NCI-H2029 (cell line): ENCODE measurements at regions not wholly inside any gene's neighbourhood (a gene's known extent, or its start where the extent isn't known, plus 50 kb on each side); places are given as distances from the start of the nearest gene placed in this dataset.

ENCODE experiments used
- DNase-seq: peaks from one replicate; lab custom pipeline; 2025; lab: John Stamatoyannopoulos, UW

DNA sequence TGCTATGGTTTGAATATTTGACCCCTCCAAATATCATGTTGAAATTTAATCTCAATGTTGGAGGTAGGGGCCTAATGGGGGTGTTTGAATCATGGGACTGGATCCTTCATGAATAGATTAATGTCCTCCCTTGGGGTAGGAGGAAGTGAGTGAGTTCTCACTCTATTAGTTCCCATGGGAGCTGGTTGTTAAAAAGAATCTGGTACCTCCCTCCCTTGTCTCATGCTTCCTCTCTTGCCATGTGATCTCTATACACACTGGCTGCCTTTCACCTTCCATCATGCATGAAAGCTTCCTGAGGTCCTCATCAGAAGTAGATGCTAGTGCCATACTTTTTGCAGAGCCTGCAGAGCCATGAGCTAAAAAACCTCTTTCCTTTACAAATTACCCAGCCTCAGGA, 177.7 kb upstream of the MCTP2 start:
- no peak for DNase-seq

DNA sequence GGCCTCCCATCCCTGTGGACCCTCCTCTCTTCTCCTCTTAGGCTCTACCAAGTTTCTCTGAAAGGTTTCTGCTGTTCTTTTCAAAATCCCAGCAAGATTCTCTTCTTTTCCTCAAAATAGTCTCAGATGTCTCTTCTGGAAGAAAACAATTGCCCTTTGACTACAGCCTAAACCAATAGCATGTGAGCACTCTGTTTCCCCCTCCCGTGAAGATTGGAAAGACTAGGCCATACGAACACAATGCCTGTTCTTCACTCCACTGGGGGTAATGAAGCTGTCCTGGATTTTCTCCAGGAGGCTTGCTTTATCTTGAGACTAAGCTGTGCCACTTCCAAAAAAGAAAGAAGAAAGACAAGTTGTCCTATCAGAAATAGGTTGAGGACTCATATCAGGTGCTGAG, 178.7 kb upstream of the MCTP2 start:
- DNase-seq = no peak

DNA sequence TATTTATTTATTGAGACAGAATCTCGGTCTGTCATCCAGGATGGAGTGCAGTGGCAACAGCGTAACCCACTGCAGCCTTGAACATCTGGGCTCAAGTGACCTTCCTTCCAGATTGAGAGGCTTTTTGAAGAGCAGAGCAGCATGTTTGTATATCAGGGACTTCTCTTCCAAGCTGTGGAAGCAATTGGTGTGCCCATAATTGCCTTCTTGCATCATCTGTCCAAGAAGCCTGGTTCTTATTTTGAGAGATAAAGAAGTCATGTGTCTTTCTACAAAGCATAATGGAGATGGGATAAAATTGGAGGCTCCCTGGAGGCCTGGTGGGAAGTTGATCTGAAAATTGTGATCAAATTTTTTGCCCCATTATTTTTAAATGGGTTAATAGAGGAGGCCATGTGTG, 183.8 kb upstream of the MCTP2 start:
- DNase-seq = no peak

DNA sequence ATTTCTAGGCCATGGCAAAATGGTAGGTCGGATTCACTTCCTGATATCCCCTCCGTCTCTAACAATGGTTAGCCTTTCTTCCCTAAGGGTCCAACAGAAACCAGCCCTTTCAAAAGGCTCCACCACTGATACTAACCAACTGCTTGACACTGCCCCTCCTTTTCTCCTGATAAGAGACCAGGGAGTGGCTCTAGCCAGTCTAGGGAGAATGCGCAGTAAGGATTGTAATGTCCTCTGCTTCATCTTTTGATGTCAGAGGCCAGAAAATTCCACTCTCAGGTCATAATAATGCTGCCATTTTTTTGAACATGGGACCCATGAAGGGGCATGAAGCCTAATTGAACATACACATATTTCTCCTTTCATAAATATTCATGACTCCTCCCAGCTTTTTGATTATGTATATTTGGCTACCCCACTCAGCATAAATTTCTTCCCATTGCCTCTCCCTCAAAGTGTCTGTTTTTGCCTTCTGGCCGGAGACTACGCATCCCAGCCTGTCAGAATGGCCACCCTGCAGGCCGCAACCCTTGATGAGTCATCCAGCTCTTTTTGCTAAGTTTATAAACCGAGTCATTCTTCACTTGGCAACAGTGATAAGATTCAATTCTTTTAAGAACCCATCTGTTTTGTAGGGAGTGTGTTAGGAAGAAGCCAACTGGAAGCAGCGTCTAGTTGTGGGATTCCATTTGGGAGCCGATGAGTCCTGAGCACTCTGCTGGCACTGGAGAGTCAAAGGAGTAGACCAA, 189.0 kb upstream of the MCTP2 start:
- no peak for DNase-seq

DNA sequence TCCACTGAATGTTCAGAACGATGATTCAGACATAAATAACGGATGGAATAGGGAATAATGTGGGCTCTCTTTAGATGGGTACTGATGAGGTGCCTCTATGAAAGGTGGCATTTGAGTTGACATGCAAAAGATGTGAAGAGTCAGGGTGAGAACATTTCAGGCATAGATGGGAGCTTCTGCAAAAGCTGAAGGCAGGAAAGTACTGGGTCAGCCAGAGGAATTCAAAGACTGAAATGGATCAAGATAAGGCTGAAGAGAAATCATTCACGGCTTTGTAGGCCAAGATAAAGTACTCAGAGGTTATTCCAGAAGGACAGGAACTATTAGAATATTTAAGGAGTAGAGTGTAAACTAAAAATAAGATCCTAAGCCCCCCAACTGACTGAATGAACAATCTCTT, 189.6 kb upstream of the MCTP2 start:
- DNase-seq = no peak

DNA sequence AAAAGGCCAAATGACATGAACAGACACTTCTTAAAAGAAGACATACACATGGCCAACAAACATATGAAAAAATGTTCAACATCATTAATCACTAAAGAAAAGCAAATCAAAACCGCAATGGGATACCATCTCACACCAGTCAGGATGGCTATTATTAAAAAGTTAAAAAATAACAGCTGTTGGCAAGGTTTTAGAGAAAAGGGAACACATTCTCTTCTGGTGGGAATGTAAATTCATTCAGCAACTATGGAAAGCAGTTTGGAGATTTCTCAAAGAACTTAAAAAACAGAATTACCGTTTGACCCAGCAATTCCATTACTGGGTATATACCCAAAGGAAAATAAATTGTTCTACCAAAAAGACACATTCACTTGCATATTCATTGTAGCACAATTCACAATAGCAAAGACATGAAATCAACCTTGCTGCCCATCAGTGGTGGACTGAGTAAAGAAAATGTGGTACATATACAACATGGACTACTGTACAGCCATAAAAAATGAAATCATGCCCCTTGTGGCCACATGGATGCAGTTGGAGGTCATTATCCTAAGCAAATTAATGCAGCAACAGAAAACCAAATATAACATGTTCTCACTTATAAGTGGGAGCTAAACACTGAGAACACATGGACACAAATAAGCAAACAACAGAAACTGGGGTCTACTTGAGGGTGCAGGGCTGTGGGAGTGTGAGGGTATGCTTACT, 190.7 kb upstream of the MCTP2 start:
- DNase-seq = no peak

DNA sequence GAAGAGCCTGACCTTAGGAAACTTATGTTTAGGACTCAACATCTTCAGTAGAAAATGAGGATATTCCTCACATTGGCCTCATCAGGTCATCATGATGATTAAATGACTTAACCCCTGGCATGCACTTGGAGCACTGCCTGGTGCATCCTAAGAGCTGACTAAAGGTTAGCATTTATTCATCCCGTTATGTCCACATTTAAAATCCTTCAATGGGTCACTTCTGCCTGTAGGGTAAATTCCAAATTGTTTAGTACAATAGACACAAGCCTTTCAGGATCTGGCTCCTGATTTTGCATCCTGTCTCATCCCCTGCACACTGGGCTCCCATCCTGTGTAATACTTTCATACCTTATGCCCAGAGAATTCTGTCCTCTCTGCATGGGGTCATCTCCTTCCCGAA, 195.2 kb upstream of the MCTP2 start:
- no peak for DNase-seq

DNA sequence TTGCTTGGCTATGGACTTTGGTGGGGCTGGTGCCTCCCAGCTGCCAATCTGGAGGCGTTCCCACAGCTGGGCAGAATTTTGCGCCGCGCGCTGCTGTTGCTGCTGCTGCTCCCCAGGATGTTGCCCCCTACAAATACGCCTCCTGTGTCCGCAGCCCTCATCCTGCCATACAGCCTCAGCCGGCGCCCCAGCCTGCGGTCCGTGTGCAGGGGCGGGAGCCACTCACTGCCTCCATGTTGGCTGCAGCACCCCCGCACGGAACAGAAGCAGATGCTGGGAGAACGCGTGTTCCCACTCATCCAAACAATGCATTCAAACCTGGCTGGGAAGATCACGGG, 197.7 kb upstream of the MCTP2 start:
- DNase-seq = no peak

DNA sequence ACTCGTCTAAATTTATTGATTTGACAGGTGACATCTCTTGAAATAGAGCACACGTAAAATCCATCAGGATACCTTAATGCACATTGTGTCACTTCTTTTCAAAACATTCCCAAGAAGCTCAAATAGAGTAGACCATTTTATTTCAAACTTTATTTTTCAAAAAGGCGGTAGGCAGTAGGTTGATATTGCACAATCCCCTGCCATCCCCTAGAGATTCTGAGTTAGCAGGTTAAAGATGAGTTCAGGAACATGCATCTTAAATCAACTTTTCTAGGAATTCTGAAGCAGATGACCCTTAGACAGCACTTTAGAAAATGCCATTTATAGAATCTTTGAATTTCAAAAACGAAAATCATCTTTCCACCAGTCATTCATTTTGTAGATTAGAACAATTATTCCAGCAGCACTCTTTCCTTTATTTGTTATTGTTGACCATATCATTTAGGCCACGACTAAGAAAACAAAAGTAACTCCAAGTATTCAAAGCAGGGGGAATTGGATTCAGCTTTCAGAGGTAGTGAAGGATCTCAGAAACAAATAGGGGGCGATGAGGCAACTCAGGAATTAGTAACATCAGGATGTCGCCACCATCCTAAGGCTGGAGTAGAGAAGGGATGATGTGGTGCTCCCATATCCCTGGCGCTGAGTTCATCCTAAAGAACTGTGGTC, 198.2 kb upstream of the MCTP2 start:
- no peak for DNase-seq

DNA sequence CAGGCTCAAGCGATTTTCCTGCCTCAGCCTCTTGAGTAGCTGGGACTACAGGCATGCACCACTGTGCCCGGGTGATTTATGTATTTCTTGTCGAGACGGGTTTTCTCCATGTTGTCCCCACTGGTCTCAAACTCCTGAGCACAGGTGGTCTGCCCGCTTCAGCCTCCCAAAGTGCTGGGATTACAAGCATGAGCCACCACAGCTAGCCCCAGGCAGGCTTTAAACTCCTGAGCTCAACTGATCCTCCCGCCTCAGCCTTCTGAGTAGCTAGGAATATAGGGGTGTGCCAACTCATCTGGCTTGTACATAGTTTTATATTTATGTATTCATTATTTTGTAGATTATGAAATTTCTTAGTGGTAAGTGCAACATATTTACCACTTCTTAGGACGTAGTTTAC, 198.8 kb upstream of the MCTP2 start:
- no peak for DNase-seq

DNA sequence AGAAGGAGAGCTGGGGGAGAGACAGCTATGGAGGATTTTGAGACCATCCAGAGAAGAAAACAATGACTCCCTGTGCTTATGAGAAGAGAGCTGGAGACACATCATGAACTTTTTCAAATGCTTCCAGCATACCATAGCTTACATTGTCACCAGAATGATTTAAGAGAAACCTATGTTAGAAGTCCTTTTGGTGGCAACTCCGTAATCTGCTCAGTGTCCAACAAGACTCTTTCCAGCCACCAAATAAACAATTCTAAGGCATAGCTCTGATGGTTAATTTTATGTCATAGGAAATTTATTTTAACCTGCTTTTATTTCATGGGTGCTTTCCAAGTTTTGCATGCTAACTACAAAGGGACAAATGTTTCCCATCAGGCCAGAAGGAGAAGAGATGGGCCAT, 200.3 kb upstream of the MCTP2 start:
- DNase-seq = no peak

DNA sequence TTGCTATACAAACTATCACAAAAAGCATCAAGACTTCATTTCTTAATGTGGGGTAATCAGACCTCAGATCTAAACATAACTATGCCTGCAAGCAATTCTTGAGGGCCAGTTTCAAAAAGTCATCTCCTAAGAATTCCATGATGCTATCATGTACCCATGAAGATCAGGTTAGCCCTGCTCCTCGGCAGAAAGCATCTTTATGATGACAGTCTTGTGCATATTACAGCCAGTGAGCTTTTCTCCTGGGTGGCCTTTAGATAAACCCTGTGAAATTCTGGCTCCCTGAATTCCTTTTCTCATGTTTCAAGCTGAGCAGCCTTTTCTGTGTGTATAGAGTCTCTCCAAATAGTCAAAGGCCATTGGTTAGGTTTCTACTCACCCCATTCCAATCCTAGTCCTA, 201.9 kb upstream of the MCTP2 start:
- DNase-seq = no peak

DNA sequence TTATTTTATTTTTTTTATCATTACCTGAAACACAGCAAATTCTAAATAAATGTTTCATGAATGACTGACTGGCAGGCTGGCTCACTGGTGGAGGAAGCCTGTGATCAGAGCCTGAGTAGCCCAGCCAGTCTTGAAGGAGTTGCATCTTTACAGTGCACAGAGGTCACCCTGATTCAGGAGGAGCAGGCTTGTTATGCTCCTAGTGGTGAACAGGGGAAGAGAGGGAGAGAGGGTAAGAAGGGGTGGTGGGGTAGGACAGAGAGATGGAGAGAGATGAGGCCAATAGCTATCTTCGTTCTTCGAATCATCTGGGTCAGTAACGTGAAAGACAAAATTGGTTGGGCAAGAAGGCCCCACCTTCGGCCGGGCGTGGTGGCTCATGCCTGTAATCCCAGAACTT, 202.6 kb upstream of the MCTP2 start:
- DNase-seq = no peak

DNA sequence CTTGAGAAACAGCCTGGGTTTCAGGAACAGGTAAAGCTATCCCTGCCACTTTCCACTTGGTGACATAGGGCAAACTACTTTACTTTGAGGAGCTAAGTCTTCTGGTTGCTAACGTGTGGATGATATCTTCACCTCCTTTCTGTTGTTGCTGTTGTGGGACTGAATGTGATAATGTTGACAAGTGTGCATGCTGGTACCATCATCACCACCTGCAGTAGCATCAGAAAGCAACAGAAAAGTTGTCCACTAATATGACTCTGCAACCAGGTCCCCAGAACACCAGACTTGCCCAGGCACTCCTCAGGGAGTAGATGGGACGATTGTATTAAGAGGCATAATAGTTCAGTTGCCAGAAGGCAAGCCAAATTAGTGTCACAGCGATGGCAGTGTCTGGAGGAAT, 203.2 kb upstream of the MCTP2 start:
- no peak for DNase-seq

DNA sequence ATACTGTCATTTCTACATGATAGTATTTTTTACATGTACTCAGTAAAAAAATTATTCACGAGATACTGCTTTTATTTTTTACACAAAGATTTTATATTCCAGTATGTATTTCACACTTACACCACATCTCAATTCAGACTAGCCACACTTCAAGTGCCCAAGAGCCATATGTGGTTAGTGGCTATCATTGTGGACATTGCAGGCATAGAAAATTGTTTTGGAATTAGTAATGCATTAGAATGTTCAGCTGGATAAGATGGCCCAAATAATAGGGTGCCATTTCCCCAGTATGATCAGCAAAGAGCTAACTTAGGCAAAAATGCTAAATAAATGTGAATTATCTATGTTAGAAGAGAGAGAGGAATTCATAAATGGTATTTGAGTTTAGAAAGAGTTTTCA, 203.8 kb upstream of the MCTP2 start:
- DNase-seq = no peak

DNA sequence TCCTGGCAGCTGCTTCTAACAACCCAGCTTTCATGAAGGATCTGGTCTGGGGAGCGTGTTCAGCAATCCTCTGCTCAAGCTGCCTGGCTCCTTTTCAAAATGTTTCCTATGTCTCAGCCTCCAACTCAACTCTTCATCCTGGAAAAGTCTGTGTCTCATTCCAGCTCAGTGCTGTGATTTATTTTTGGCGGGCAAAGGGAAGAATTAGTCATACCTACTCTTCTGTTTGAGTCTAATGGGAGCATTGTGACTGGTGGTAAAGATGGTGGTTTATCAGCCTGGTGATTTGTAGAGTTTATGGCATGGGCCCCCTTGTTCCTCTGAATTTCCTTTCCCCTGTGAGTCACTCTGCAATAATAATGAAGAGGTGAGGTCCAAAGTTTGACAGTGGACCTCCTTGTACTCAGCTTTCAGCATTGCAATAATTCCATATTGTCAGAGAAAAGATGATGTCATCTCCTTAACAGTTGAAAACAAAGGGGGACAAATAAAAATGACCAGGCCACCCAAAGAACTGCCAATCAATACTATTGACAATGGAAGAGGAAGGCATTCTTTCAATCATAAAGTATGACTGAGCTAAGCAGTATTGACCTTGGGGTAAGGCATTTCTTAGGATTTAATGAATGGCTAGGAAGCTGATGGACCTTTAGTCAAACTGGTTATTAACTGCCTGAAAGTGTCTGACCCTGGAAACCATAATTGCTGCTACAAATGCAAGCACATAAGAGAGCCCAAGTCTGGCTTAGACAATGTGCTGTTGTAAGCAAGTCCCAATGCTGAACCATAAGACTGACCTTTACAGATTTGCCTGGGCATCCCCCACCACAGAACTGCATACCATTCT, 204.7 kb upstream of the MCTP2 start:
- no peak for DNase-seq

DNA sequence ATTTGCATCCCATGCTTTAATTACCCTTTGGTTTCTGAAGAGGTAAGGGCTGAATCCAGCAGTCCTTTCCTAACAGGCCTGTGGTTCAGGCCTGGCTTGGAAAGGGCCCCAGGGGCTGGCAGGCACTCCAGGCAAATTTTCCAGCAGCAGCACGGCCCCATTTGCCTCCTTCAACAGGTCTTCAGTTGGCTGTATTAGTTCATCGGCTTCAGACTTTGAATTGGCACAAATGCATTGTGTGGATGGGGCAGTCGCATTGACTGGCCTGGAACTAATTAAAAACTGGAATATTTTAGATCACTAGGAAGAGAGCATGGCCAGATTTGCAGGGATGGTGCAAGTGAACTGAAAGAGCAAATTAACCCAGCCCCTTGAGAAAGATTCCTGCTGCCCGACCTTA, 207.8 kb upstream of the MCTP2 start:
- DNase-seq = no peak

DNA sequence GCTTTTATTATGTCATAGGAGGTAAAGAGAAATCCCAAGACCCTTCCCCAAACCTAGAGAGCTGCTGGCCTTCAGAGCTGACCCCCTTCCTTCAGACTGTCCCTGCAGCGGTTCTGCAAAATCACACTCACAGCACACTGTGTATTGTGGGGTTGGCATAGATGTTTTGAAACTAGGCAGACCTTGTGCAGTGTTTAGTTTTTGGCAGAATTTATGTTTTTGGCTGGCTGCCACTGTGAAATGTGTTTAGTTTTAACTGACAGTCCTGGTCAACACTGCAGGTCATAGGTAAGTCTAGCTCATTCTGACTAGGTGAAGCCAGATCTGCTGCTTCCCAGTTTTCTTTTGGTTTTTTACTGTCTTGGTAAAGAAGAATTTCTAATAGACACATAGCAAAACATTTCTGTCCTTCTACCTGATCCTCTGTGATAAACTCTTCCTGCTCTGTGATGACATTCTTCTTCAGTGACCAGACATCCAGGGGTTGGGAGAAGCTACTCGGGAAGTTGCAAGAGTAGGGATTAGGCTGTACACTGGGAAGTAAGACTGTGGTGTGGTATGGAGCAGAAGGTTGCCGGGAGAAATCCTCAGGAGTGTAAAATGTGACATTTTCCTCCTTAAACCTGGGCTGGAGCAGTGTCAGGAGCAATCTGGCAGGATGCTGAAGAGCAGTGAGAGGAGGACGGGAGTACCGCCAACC, 209.6 kb upstream of the MCTP2 start:
- DNase-seq = no peak

DNA sequence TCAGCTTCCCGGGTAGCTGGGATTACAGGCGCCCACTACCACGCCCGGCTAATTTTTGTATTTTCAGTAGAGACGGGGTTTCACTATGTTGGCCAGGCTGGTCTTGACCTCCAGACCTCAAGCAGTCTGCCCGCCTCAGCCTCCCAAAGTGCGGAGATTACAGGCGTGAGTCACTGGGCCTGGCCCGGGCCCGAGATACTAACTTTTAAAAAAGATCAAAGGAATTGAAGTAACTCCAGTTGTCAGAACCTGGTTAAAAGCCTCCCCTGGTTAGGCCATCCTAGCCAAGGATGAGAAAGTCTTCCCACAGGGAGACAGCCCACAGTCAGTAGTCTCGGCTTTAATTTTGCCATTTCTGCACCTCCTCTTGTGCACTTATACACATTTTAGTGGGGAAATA, 212.3 kb upstream of the MCTP2 start:
- DNase-seq = no peak

DNA sequence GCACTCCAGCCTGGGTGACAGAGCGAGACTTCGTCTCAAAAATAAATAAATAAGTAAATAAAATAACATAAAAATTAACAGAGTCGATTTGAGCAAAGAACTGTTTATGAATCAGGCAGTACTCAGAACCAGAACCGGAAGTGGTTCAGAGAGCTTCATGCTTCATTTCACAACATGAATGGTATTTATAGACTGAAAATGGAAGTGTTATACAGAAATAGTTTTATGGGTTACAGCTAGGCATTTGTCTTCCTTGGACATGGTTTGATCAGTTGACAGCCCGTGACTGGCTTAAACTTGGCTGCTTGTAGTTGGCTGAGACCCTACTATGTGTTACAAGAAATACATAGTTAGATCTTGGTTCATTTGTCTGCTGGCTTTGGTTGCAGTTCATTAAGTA, 216.0 kb upstream of the MCTP2 start:
- no peak for DNase-seq

DNA sequence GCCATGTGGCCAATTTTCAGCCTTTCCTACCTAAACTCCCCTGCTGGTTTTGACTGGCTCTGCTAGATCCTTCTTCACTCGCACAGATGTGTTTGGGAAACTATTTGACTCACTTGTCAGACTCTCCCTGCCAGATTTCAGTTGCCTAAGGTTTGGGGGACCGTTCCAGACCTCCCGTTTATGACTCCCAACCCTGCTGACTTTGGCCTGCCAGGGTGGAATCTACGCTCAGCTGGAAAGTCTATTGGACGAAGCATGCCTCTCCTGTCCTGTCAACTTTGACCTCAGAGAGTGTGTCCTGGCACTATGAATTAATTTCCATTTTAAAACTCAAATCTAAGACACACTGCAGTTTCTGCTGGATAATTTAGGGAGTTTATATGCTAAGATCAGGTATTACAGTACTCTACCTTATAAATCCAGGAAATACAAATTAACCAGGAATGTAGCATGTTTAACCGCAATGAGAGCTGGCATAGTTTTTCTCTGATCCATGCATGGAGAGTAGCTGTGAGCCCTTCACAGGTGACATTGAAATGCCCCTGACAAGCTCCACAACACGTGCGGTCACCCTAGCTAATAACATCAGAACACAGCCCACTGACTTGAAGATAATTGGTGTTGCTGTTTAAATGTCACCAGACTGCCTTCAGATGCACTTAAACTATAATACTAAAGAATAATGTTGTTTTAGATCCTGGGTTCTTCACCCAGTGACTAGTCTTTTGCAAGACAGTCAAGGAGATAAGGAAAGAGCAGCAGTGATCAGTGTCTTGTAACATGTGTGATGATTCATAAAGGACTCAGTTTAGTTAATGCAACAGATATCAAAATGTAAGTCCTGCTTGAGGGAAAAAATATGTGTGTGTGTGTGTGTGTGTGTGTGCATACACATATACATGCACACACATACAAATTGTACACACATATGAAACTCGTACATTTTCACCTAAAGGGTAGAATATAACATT, 223.0 kb upstream of the MCTP2 start:
- no peak for DNase-seq
